K562 (cell line): ENCODE measurements at regions not wholly inside any gene's neighbourhood (a gene's known extent, or its start where the extent isn't known, plus 50 kb on each side); places are given as distances from the start of the nearest gene placed in this dataset.

Source experiments
- ATAC-seq: fragments of 200-7000 bp; cut with Tn5 transposase; 3 replicates; pipeline ENCODE4 v1.9.1; 2020; ENCODE audit warnings: moderate library complexity
- BruUV-seq: library from RNA; stranded (reverse); fragments of 400-500 nt; replicated peaks from 2 replicates; lab custom pipeline; 2021; lab: Mats Ljungman, UMichigan
- CTCF ChIA-PET: fragments of 300-600 bp; formaldehyde crosslinking; extraction: SDS; loops from one replicate; lab custom pipeline; 2021; ENCODE audit warnings: low intra/inter-chr PET ratio; lab: Yijun Ruan, JAX
- POLR2A ChIA-PET: fragments of 300-600, 350-650 bp; sonication (Branson Sonifier 250); formaldehyde crosslinking; extraction: SDS; loops from one replicate; lab custom pipeline; 2021; ENCODE audit warnings: antibody characterized with exemption, inconsistent platforms; lab: Yijun Ruan, JAX
- DNase-seq, 4 experiments: peaks; one replicate each; pipeline versions ENCODE4 v3.0.0 to v3.0.0-alpha.2; 2011 to 2018; ENCODE audit warnings: low spot score in 3 of 4, mixed read lengths in 3 of 4; ENCODE audit errors: extremely low read depth in 1 of 4
- FAIRE-seq: peaks from 2 replicates; lab custom pipeline; 2011; peaks lifted over from hg19 to GRCh38; lab: Jason Lieb, UNC
- H2AFZ ChIP-seq: 2 replicates; pipeline ENCODE4 v1.6.0; 2011; ENCODE audit warnings: low read depth, low read length, control low read depth, inconsistent platforms
- H3K27ac ChIP-seq: fragments of 200-600 bp; 3 replicates; pipeline ENCODE4 v1.8.0; 2011; ENCODE audit warnings: low read depth, mild to moderate bottlenecking, control low read depth, inconsistent platforms, low read length, moderate library complexity, mixed read lengths; ENCODE audit errors: extremely low read depth
- H3K27me3 ChIP-seq, 2 experiments: fragments of 300-600 bp in 1 of 2; 2 replicates in 1 of 2; 3 replicates in 1 of 2; pipeline versions ENCODE4 v1.6.0 to v1.8.0; 2011; ENCODE audit warnings: inconsistent platforms in 2 of 2, low read length in 2 of 2, mild to moderate bottlenecking in 1 of 2, mixed read lengths in 1 of 2, moderate library complexity in 1 of 2; ENCODE audit not compliant: control insufficient read depth in 2 of 2, insufficient read depth in 2 of 2
- H3K36me3 ChIP-seq: fragments of 300-600 bp; 3 replicates; pipeline ENCODE4 v1.8.0; 2011; ENCODE audit warnings: mild to moderate bottlenecking, low read length, inconsistent platforms; ENCODE audit not compliant: control insufficient read depth, insufficient read depth
- H3K4me1 ChIP-seq, 2 experiments: fragments of 200-600 bp in 1 of 2; replicated peaks in 1 of 2; 2 replicates in 1 of 2; 3 replicates in 1 of 2; pipeline versions ENCODE4 v1.5.1 to v1.8.0; 2011; ENCODE audit warnings: inconsistent platforms in 2 of 2, low read length in 2 of 2, mild to moderate bottlenecking in 1 of 2, mixed read lengths in 1 of 2, moderate library complexity in 1 of 2; ENCODE audit not compliant: control insufficient read depth in 2 of 2, insufficient read depth in 2 of 2
- H3K4me2 ChIP-seq: 2 replicates; pipeline ENCODE4 v1.6.1; 2011; ENCODE audit warnings: low read length, control low read depth, inconsistent platforms, mixed read lengths; ENCODE audit not compliant: insufficient read depth
- H3K4me3 ChIP-seq: fragments of 200-600 bp; sonication (generic), shearing (Covaris generic); 2 replicates; pipeline ENCODE4 v1.5.1; 2016; ENCODE audit warnings: control low read depth, inconsistent platforms
- H3K79me2 ChIP-seq: fragments of 200-600 bp; 3 replicates; pipeline ENCODE4 v1.8.0; 2011; ENCODE audit warnings: low read length, inconsistent platforms; ENCODE audit not compliant: control insufficient read depth, insufficient read depth
- H3K9ac ChIP-seq, 2 experiments: 2 replicates each; pipeline versions ENCODE4 v1.6.0 to v1.6.1; 2011; ENCODE audit warnings: low read depth in 2 of 2, low read length in 2 of 2, control low read depth in 1 of 2, inconsistent platforms in 1 of 2, mild to moderate bottlenecking in 1 of 2, mixed read lengths in 1 of 2; ENCODE audit not compliant: insufficient read depth in 1 of 2
- H3K9me1 ChIP-seq: one replicate; pipeline ENCODE4 v1.6.0; 2011; ENCODE audit warnings: inconsistent platforms, mild to moderate bottlenecking, low read length, moderate library complexity; ENCODE audit not compliant: control insufficient read depth, insufficient read depth
- H3K9me3 ChIP-seq: replicated peaks from 2 replicates; pipeline ENCODE4 v1.5.1; 2011; ENCODE audit warnings: low read depth, low read length, inconsistent platforms; ENCODE audit not compliant: control insufficient read depth, insufficient read depth
- H4K20me1 ChIP-seq: replicated peaks from 2 replicates; pipeline ENCODE4 v1.6.1; 2011; ENCODE audit warnings: low read length, inconsistent platforms, mixed read lengths; ENCODE audit not compliant: control insufficient read depth, insufficient read depth
- CBX8 ChIP-seq: fragments of 200-600 bp; sonication (generic); IDR thresholded peaks from 2 replicates; pipeline ENCODE4 v1.6.1; 2012; ENCODE audit warnings: borderline replicate concordance, mixed run types, low read depth, mild to moderate bottlenecking, moderate library complexity, mixed read lengths, low read length, control low read depth, inconsistent platforms; ENCODE audit not compliant: poor library complexity, severe bottlenecking; ENCODE audit errors: extremely low read depth
- DLX4 ChIP-seq: fragments of 250-450 bp; sonication (Bioruptor Pico); IDR thresholded peaks from 2 replicates; pipeline ENCODE4 v1.6.1; 2021; ENCODE audit warnings: mild to moderate bottlenecking
- DNMT1 ChIP-seq: fragments of 450-650 bp; IDR thresholded peaks from 2 replicates; pipeline ENCODE4 v1.6.1; 2016; ENCODE audit warnings: antibody characterized with exemption, mild to moderate bottlenecking
- ELF2 ChIP-seq: fragments of 250-450 bp; sonication (Bioruptor Pico); IDR thresholded peaks from 2 replicates; pipeline ENCODE4 v1.5.0; 2021; ENCODE audit warnings: mild to moderate bottlenecking
- HDAC8 ChIP-seq: fragments of 450-650 bp; IDR thresholded peaks from 2 replicates; pipeline ENCODE4 v1.6.1; 2016; ENCODE audit warnings: mild to moderate bottlenecking, missing genetic modification characterization, moderate library complexity, missing compliant biosample characterization
- LCOR ChIP-seq: sonication (generic); formaldehyde crosslinking; IDR thresholded peaks from 2 replicates; pipeline ENCODE4 v1.8.0; 2022; ENCODE audit warnings: mild to moderate bottlenecking, missing genetic modification reagents
- MCM2 ChIP-seq: fragments of 450-650 bp; IDR thresholded peaks from 2 replicates; pipeline ENCODE4 v1.6.1; 2017; ENCODE audit warnings: low read depth, mild to moderate bottlenecking
- NRF1 ChIP-seq, 2 experiments: fragments of 450-650 bp; IDR thresholded peaks in 1 of 2; conservative IDR thresholded peaks in 1 of 2; 2 replicates each; pipeline ENCODE4 v1.6.1; 2014; ENCODE audit warnings: mild to moderate bottlenecking in 2 of 2
- TAL1 ChIP-seq: fragments of 450-650 bp; IDR thresholded peaks from 2 replicates; pipeline ENCODE4 v1.6.1; 2016; ENCODE audit warnings: mild to moderate bottlenecking
- whole genome bisulfite sequencing: fragments of 100-300 bp; shearing (Covaris generic); methylation state at CpG from one replicate; pipeline ENCODE4 v1.1.6; 2016; ENCODE audit warnings: low coverage, mixed read lengths; ENCODE audit not compliant: insufficient coverage; ENCODE audit errors: missing lambda C conversion rate; 5-methylcytosine and 5-hydroxymethylcytosine counted together
- in situ Hi-C: fragments of 300-500 bp; cut with MboI; formaldehyde crosslinking; loops from 4 replicates; pipeline ENCODE4 v1.15.0; 2018; ENCODE audit warnings: inconsistent platforms, mixed read lengths
- intact Hi-C: fragments of 100-400 bp; cut with micrococcal nuclease; formaldehyde crosslinking; loops from 2 replicates; pipeline ENCODE4 v1.14.2; 2022
- TF ChIP-seq, protein P1 (sequence below), 2 experiments: fragments of 200-800 bp in 1 of 2; sonication (Bioruptor generic) in 1 of 2; sonication (generic) in 1 of 2; formaldehyde crosslinking in 1 of 2; IDR thresholded peaks in 1 of 2; conservative IDR thresholded peaks in 1 of 2; 2 replicates each; pipeline versions ENCODE4 v1.5.0 to v1.6.1; 2016 to 2020; ENCODE audit warnings: missing compliant biosample characterization in 1 of 2, missing genetic modification characterization in 1 of 2, missing genetic modification reagents in 1 of 2

DNA sequence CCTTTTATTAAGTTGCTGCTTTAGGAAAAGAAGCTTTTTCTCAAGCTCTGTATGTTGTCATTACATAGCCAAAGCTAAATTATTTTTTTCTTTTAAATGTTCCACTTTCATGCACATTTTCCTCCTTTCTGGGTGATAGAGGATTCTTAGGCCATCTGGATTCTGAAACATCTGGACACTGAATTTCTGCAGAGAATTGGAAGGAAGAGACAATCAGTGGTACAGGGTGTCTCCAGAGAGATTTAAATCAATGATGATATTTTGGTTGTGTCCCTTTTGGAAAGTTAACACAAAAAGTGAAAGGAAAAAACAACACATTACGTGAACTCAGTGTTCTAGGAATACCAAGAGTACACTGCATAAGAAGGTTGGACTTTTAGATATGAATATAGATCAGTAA is 211.4 kb upstream of the PKN2 start:
- 0% methylated on average over 1 of the region's 1 CpG for WGBS
- no peaks in the 10 kb centered on the region for H3K9me1 ChIP-seq
- H3K9ac ChIP-seq: no peak overlapping the region
- intact Hi-C loops: no loop called here
- H2AFZ ChIP-seq: no peak overlapping the region
- H3K36me3 ChIP-seq: no peaks in the 10 kb centered on the region
- DNase-seq: no peak
- TF ChIP-seq MCM2 (no peak), HDAC8 (tag) (no peak)
- no peaks in the 10 kb centered on the region for H3K79me2 ChIP-seq
- ChIA-PET POLR2A (interaction anchor here (0.7 kb wide), 1 partner anchor 1107 kb away, joined by 3 read pairs; no protein-coding TSS in a partner anchor), CTCF (no interaction called here)
- no peaks in the 10 kb centered on the region for H3K4me1 ChIP-seq
- no peak overlapping the region for H3K27ac ChIP-seq
- no peaks in the 10 kb centered on the region for H3K9me3 ChIP-seq
- in situ Hi-C loops: no loop called here
- no peak overlapping the region for H3K4me3 ChIP-seq
- FAIRE-seq: no peak
- no peak for ATAC-seq
- no peaks in the 10 kb centered on the region for H4K20me1 ChIP-seq
- H3K27me3 ChIP-seq: no peaks in the 10 kb centered on the region; a peak in 1 of 5 replicates
- no peak overlapping the region for H3K4me2 ChIP-seq
- BruUV-seq: no TSS peak

DNA sequence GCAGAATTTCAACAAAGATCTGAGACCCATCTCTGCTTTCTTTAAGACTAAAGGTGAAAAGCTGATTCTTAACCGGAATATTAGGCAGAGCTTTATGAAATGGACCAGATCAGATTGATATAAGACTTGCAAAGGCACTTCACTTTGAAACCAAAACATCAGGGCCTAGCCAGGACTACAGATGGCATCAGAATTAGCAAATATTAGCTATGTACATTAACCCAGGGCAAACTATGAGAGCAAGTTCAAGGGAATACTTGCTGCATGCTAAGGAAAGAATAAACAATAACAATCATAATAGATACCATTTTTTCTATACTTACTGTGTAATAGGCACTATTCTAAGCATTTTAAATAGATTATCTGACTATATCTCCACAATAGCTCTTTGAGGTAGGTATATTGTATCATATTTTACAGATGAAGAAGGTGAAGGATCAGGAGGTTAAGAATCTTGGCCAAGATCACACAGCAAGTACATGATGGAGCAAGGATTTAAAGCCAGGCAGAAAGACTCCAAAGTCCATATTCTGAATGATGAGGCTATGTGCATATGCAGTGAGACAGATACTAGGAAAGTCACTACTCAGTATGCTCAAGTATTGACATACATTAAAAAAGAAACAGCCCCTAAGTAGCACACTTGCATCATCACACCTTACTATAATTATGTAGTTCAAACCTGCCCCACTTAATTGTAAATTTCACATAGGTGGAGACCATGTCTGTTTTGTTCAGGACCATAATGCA is 209.3 kb upstream of the PKN2 start:
- no peak for TF ChIP-seq DLX4
- TF ChIP-seq ELF2 (CRISPR knock-in tag): no peak
- TF ChIP-seq, protein P1, sequence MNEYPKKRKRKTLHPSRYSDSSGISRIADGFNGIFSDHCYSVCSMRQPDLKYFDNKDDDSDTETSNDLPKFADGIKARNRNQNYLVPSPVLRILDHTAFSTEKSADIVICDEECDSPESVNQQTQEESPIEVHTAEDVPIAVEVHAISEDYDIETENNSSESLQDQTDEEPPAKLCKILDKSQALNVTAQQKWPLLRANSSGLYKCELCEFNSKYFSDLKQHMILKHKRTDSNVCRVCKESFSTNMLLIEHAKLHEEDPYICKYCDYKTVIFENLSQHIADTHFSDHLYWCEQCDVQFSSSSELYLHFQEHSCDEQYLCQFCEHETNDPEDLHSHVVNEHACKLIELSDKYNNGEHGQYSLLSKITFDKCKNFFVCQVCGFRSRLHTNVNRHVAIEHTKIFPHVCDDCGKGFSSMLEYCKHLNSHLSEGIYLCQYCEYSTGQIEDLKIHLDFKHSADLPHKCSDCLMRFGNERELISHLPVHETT (CRISPR knock-in tag; conservative IDR thresholded peaks at IDR 0.05 in 1 of 2, IDR thresholded peaks at IDR 0.05 in 1 of 2): no peak
- TF ChIP-seq CBX8: no peak
- TF ChIP-seq NRF1 (conservative IDR thresholded peaks at IDR 0.05 in 1 of 2, IDR thresholded peaks at IDR 0.05 in 1 of 2): no peak
- TF ChIP-seq DNMT1: no peak
- TF ChIP-seq LCOR (CRISPR knock-in tag): no peak
- TF ChIP-seq TAL1: no peak
- Histone ChIP-seq H3K4me1 (no peaks in the 10 kb centered on the region), H3K36me3 (no peaks in the 10 kb centered on the region), H3K9ac (no peak overlapping the region), H3K79me2 (no peaks in the 10 kb centered on the region), H3K27me3 (no peaks in the 10 kb centered on the region; a peak in 1 of 5 replicates), H3K9me3 (no peaks in the 10 kb centered on the region), H4K20me1 (no peaks in the 10 kb centered on the region), H3K4me3 (no peak overlapping the region), H3K27ac (no peak overlapping the region), H3K9me1 (no peaks in the 10 kb centered on the region), H3K4me2 (no peak overlapping the region), H2AFZ (no peak overlapping the region)
- in situ Hi-C loops (no loop called here), intact Hi-C loops (no loop called here)
- no TSS peak for BruUV-seq
- no peak for DNase-seq
- no peak for ATAC-seq
- no peak for FAIRE-seq
- POLR2A ChIA-PET: interaction anchor here (0.6 kb wide), 1 partner anchor 27 kb away, joined by 3 read pairs; no protein-coding TSS in a partner anchor
- CTCF ChIA-PET: no interaction called here
- WGBS: 0% methylated on average over 1 of the region's 1 CpG
